ENCODE measurements at regions not wholly inside any gene's neighbourhood (a gene's known extent, or its start where the extent isn't known, plus 50 kb on each side); places are given as distances from the start of the nearest gene placed in this dataset.
A peak's percentile ranks its signal among the peaks of the same experiment; 100 is the strongest.

DNA sequence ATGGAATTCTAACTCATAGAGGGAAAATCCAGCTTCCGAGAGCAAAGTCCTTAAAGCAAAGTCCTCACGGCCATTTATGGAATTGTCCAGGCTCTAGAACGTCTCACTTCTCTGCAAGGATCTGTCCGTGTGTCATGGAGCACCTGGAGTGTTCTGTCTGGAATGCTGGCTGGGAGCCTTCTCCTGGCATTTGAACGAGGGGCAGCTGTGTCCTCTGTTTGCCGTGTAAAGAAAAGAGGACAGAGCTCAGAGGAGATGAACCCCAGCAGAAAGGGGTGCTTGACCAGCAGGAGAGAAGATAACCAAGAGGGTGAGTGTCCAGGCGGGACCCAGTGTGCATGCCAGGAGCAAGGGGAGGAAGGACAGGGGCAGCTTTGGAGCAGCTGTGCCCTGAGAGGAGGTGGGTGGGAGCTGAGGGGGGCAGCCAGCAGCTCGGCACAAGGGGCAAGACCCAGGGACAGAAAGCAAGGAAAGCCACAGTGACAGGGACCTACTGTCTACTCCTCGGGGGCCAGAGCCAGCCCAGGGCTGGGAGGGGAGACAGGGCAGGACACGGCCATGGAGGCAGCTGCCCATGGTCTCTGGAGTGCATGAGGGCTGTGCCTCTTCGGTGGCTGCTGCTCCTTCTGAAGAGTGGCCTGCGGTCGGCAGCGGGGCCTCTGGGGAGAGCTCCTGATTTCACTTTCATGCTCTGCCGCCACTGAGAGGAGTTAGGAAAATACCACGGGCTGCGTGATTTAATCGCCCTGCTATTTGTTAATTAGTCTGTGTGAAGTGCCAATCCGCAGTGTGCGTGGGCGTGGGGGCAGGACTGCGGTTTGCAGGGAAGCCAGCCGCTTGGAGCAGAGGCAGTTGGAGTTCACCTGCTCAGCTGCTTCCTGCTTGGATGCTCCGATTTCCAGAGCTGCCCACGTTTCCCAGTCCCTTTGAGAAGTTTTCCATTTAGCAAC, 149.3 kb upstream of the SHH start:
- H3K4me2 ChIP-seq (ENCODE audit: low read depth, low read length) = peak overlapping the region; percentile 95
- H3K9ac ChIP-seq (ENCODE audit: insufficient read depth, low read depth, low read length) = peak overlapping the region; percentile 86
- H3K36me3 ChIP-seq (replicated peaks in 1 of 2; ENCODE audit: control insufficient read depth in 1 of 2, insufficient read depth in 2 of 2, low read length in 2 of 2) = peaks cover 1 to 4% of the 10 kb centered on the region in 2 experiments; a peak in 2 of 5 replicates
- H3K79me2 ChIP-seq (ENCODE audit: insufficient read depth, low read length) = no peaks in the 10 kb centered on the region
- in situ Hi-C loops (cut with HindIII; ENCODE audit: extremely low pct_ligation_motif_present, low pct_unique_long_range_greater_than_20kb) = loop anchor here (10.0 kb wide), 1 partner anchor 147 kb away; the partner anchor contains the start of gene SHH
- no TSS peak for BruUV-seq (replicated peaks)
- H3K27me3 ChIP-seq (ENCODE audit: control insufficient read depth in 1 of 2, insufficient read depth in 2 of 2, low read length in 2 of 2) = no peaks in the 10 kb centered on the region; a peak in 1 of 5 replicates
- peak overlapping the region; percentile 66 for H3K27ac ChIP-seq (ENCODE audit: extremely low read length, insufficient read depth, low read length)
- H3K4me1 ChIP-seq (ENCODE audit: insufficient read depth, low read length) = peaks cover 45% of the 10 kb centered on the region
- FAIRE-seq (peak; percentile 36), DNase-seq (ENCODE audit: low spot score) (peak; percentile 61), ATAC-seq (peak; percentile 79)
- no peaks in the 10 kb centered on the region for H3K9me3 ChIP-seq (ENCODE audit: low read length)
- H3K4me3 ChIP-seq (replicated peaks in 1 of 3; ENCODE audit: insufficient read depth in 1 of 3, low read depth in 2 of 3, low read length in 3 of 3) = peak overlapping the region; percentile 72 to 84 (median 78)
- intact Hi-C loops (cut with micrococcal nuclease; ENCODE audit: unreplicated experiment) = no loop called here
- no peaks in the 10 kb centered on the region; the same call in 1 of the 2 replicates for H4K20me1 ChIP-seq (ENCODE audit: insufficient read depth, low read length)
- POLR2A ChIA-PET = interaction anchor here (0.5 to 6.1 kb wide), 12 partner anchors 8 to 652 kb away, joined by 3 to 121 read pairs (median 3); partner anchors contain the start of gene SHH
- CTCF ChIA-PET (ENCODE audit: low intra/inter-chr PET ratio, low total read pairs) = no interaction called here
- WGBS (ENCODE audit: low lambda C conversion rate) = 2% methylated on average over 8 of the region's 25 CpGs
- no peak overlapping the region for H2AFZ ChIP-seq (ENCODE audit: low read length)
- TF ChIP-seq TEAD2 (CRISPR knock-in tag; IDR thresholded peaks at IDR 0.05) = no peak
- no peak for TF ChIP-seq ZNF510 (CRISPR knock-in tag; IDR thresholded peaks at IDR 0.05; ENCODE audit: low read depth)
- TF ChIP-seq, protein P1, sequence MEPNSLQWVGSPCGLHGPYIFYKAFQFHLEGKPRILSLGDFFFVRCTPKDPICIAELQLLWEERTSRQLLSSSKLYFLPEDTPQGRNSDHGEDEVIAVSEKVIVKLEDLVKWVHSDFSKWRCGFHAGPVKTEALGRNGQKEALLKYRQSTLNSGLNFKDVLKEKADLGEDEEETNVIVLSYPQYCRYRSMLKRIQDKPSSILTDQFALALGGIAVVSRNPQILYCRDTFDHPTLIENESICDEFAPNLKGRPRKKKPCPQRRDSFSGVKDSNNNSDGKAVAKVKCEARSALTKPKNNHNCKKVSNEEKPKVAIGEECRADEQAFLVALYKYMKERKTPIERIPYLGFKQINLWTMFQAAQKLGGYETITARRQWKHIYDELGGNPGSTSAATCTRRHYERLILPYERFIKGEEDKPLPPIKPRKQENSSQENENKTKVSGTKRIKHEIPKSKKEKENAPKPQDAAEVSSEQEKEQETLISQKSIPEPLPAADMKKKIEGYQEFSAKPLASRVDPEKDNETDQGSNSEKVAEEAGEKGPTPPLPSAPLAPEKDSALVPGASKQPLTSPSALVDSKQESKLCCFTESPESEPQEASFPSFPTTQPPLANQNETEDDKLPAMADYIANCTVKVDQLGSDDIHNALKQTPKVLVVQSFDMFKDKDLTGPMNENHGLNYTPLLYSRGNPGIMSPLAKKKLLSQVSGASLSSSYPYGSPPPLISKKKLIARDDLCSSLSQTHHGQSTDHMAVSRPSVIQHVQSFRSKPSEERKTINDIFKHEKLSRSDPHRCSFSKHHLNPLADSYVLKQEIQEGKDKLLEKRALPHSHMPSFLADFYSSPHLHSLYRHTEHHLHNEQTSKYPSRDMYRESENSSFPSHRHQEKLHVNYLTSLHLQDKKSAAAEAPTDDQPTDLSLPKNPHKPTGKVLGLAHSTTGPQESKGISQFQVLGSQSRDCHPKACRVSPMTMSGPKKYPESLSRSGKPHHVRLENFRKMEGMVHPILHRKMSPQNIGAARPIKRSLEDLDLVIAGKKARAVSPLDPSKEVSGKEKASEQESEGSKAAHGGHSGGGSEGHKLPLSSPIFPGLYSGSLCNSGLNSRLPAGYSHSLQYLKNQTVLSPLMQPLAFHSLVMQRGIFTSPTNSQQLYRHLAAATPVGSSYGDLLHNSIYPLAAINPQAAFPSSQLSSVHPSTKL (CRISPR knock-in tag; IDR thresholded peaks at IDR 0.05) = no peak
- peak; percentile 7; the same call in 1 of the 2 replicates for TF ChIP-seq GATAD2A (CRISPR knock-in tag; IDR thresholded peaks at IDR 0.05)
- no peak for TF ChIP-seq CCDC6 (CRISPR knock-in tag; IDR thresholded peaks at IDR 0.05)
- TF ChIP-seq SIX1 (CRISPR knock-in tag; IDR thresholded peaks at IDR 0.05; ENCODE audit: borderline replicate concordance) = no peak
- no peak for TF ChIP-seq MBD4 (IDR thresholded peaks at IDR 0.05; ENCODE audit: borderline replicate concordance, low read length)
- TF ChIP-seq, protein P2, sequence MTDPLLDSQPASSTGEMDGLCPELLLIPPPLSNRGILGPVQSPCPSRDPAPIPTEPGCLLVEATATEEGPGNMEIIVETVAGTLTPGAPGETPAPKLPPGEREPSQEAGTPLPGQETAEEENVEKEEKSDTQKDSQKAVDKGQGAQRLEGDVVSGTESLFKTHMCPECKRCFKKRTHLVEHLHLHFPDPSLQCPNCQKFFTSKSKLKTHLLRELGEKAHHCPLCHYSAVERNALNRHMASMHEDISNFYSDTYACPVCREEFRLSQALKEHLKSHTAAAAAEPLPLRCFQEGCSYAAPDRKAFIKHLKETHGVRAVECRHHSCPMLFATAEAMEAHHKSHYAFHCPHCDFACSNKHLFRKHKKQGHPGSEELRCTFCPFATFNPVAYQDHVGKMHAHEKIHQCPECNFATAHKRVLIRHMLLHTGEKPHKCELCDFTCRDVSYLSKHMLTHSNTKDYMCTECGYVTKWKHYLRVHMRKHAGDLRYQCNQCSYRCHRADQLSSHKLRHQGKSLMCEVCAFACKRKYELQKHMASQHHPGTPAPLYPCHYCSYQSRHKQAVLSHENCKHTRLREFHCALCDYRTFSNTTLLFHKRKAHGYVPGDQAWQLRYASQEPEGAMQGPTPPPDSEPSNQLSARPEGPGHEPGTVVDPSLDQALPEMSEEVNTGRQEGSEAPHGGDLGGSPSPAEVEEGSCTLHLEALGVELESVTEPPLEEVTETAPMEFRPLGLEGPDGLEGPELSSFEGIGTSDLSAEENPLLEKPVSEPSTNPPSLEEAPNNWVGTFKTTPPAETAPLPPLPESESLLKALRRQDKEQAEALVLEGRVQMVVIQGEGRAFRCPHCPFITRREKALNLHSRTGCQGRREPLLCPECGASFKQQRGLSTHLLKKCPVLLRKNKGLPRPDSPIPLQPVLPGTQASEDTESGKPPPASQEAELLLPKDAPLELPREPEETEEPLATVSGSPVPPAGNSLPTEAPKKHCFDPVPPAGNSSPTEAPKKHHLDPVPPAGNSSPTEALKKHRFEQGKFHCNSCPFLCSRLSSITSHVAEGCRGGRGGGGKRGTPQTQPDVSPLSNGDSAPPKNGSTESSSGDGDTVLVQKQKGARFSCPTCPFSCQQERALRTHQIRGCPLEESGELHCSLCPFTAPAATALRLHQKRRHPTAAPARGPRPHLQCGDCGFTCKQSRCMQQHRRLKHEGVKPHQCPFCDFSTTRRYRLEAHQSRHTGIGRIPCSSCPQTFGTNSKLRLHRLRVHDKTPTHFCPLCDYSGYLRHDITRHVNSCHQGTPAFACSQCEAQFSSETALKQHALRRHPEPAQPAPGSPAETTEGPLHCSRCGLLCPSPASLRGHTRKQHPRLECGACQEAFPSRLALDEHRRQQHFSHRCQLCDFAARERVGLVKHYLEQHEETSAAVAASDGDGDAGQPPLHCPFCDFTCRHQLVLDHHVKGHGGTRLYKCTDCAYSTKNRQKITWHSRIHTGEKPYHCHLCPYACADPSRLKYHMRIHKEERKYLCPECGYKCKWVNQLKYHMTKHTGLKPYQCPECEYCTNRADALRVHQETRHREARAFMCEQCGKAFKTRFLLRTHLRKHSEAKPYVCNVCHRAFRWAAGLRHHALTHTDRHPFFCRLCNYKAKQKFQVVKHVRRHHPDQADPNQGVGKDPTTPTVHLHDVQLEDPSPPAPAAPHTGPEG (CRISPR knock-in tag; IDR thresholded peaks at IDR 0.05) = no peak
- TF ChIP-seq ZNF766 (CRISPR knock-in tag; IDR thresholded peaks at IDR 0.05; ENCODE audit: borderline replicate concordance) = no peak
- TF ChIP-seq ZNF709 (CRISPR knock-in tag; IDR thresholded peaks at IDR 0.05) = no peak
- no peak for TF ChIP-seq ZNF629 (CRISPR knock-in tag; conservative IDR thresholded peaks at IDR 0.05)
- TF ChIP-seq ZNF460 (CRISPR knock-in tag; IDR thresholded peaks at IDR 0.05; ENCODE audit: borderline replicate concordance) = no peak
- TF ChIP-seq SMARCE1 (IDR thresholded peaks at IDR 0.05; ENCODE audit: borderline replicate concordance) = no peak

All from HepG2 (cell line).